HG02678 (cell line): ENCODE measurements at regions not wholly inside any gene's neighbourhood (a gene's known extent, or its start where the extent isn't known, plus 50 kb on each side); places are given as distances from the start of the nearest gene placed in this dataset.
"Not testable (repeated sequence)": the region's sequence is repeated elsewhere in the genome, so short reads cannot be mapped to it uniquely, and the experiment has no call there.

Source experiments
- ATAC-seq: cut with Tn5 transposase; IDR thresholded peaks from one replicate; pipeline ENCODE4 v1.9.1; 2021; ENCODE audit warnings: mild to moderate bottlenecking, moderate library complexity; ENCODE audit not compliant: unreplicated experiment

GRCh38 chr9:115766370-115766955, 387.1 kb upstream of the PAPPA start:
- no peak for ATAC-seq

- no peak for ATAC-seq
Observed at GRCh38 chr9:115770521-115770920, 383.1 kb upstream of the PAPPA start.

GRCh38 chr9:115775659-115776058, 377.9 kb upstream of the PAPPA start:
- ATAC-seq: no peak

GRCh38 chr9:115777610-115778009, 376.0 kb upstream of the PAPPA start:
- no peak for ATAC-seq

GRCh38 chr9:115781070-115781736, 372.4 kb upstream of the PAPPA start:
- no peak for ATAC-seq

- ATAC-seq: no peak
Observed at GRCh38 chr9:115786321-115786720, 367.3 kb upstream of the PAPPA start.

GRCh38 chr9:115790520-115790919, 363.1 kb upstream of the PAPPA start:
- no peak for ATAC-seq

- no peak for ATAC-seq
Observed at GRCh38 chr9:115794921-115795475, 358.6 kb upstream of the PAPPA start.

GRCh38 chr9:115799734-115800133, 353.9 kb upstream of the PAPPA start:
- no peak for ATAC-seq

GRCh38 chr9:115804206-115804605, 349.4 kb upstream of the PAPPA start:
- ATAC-seq: no peak

- no peak for ATAC-seq
Observed at GRCh38 chr9:115808108-115808507, 345.5 kb upstream of the PAPPA start.

GRCh38 chr9:115808695-115809094, 344.9 kb upstream of the PAPPA start:
- no peak for ATAC-seq

GRCh38 chr9:115810166-115810565, 343.4 kb upstream of the PAPPA start:
- no peak for ATAC-seq

GRCh38 chr9:115814081-115814480, 339.5 kb upstream of the PAPPA start:
- no peak for ATAC-seq

- no peak for ATAC-seq
Observed at GRCh38 chr9:115815786-115816185, 337.8 kb upstream of the PAPPA start.

GRCh38 chr9:115818651-115819050, 334.9 kb upstream of the PAPPA start:
- not testable (repeated sequence) for ATAC-seq

GRCh38 chr9:115832031-115832430, 321.6 kb upstream of the PAPPA start:
- no peak for ATAC-seq

GRCh38 chr9:115837618-115838017, 316.0 kb upstream of the PAPPA start:
- no peak for ATAC-seq

- no peak for ATAC-seq
Observed at GRCh38 chr9:115838417-115838816, 315.2 kb upstream of the PAPPA start.

GRCh38 chr9:115844433-115844832, 309.2 kb upstream of the PAPPA start:
- not testable (repeated sequence) for ATAC-seq

GRCh38 chr9:115845648-115846312, 307.8 kb upstream of the PAPPA start:
- ATAC-seq: no peak

GRCh38 chr9:115847216-115847615, 306.4 kb upstream of the PAPPA start:
- no peak for ATAC-seq
